HL-60/S4 treated with retinoic acid at 250 ng/mL for 4 days and 3 days (cell line): ENCODE measurements at regions not wholly inside any gene's neighbourhood (a gene's known extent, or its start where the extent isn't known, plus 50 kb on each side); places are given as distances from the start of the nearest gene placed in this dataset.
"Not testable (repeated sequence)": the region's sequence is repeated elsewhere in the genome, so short reads cannot be mapped to it uniquely, and the experiment has no call there.

Experiments
- in situ Hi-C: fragments of 300-500 bp; cut with MboI; formaldehyde crosslinking; loops from 2 replicates; pipeline ENCODE4 v1.7.0; 2022; ENCODE audit warnings: low sequenced_read_pairs

GRCh38 chr5:152523964-152524363 is 118.9 kb upstream of the NMUR2 start:
- in situ Hi-C loops, result no loop called here

DNA sequence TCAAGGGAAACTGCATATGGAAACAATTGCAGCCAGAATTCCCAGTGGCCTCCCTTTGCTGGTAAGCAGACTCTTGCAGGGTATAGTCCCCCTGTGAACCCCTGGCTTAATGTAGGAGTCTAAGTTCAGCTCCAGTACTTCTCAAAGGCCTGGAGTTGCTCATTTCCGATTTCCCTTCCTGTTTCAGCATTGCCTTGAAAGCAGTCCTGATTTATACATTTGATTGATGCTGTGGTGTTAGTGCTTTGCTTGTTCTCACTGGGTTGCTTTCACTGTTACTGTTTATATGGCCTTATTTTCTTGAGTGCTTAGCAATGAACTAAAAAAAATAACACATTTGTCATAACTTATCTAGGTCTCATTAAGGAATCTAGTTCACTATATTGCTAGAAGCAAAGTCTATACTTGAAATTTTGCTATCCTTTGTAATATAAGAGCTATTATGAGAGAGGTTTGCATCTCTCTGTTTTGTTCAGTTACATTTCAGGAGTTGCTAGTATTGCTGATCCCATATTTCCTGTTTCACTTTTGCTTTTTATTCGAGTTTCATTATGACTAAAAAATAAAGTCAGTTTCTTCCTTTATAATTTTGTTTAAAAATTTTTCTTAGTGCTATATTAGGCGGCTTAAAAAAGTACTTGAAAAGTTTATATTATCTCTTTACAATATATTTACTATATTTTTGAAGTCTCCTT is 122.4 kb upstream of the NMUR2 start:
- in situ Hi-C loops, result no loop called here

GRCh38 chr5:152529440-152529839 is 124.4 kb upstream of the NMUR2 start:
- in situ Hi-C loops, result no loop called here

- in situ Hi-C loops, result no loop called here
Measured at GRCh38 chr5:152532714-152533113, 127.6 kb upstream of the NMUR2 start.

- in situ Hi-C loops, result no loop called here
Measured at GRCh38 chr5:152534641-152535040, 129.6 kb upstream of the NMUR2 start.

DNA sequence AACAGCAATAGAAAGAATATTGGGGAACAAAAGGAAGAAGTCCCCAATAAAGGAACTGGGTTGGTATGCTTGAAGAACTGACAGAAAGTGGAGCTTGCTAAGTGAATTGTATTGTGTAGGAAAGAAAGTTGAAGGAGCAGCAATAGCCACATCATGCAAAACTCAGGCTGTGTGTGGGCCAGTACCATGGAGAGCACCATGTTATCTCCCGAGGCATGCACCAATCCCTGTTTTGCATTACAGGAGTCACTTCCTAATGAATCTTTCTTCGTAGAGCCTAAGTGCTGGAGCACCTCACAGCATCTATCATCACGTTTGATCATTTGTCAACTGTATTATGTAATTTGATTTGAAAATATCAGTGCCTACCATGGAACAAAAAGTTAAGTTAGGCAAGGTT is 137.7 kb upstream of the NMUR2 start:
- in situ Hi-C loops, result no loop called here

DNA sequence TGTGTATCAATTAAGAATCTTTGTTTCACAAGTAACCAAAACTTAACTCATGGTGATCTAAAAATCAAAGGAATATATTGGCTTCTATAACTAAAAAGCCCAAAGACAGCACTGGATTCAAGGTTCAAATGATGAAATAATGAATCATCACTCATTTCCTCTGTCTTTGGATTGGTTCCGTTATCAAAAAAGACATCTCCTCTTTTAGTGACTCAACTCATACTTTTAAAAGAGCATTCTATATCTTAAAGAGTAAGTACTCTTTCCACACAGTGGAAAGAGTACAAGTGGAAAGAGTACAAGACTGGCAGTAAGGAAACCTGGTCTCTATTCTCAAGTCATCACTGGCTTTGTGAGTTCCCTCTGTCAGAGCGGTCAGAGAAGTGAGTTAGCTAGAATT is 141.4 kb upstream of the NMUR2 start:
- in situ Hi-C loops, result no loop called here

DNA sequence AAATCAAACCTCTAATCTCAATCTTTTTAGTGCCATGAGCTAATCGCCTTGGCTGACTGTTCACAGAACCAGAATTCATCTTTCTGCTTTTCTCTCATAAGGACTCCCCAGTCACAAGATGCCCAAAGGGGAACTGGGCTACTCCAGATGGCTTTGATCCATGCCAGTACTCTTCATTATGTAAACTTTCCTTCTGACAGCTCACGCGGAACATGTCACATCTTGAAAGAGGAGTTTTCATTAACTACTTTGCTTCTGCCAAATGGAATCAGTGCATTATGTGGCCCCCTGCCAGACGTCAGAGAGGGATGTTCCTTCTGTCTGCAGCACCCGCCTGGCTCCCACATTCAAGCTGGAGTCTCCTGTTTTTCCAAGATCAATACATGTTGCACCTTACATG is 142.1 kb upstream of the NMUR2 start:
- in situ Hi-C loops, result no loop called here

- in situ Hi-C loops, result loop anchor here (25.0 kb wide), 1 partner anchor 1413 kb away; no protein-coding TSS in a partner anchor
Measured at GRCh38 chr5:152549709-152550108, 144.6 kb upstream of the NMUR2 start.

DNA sequence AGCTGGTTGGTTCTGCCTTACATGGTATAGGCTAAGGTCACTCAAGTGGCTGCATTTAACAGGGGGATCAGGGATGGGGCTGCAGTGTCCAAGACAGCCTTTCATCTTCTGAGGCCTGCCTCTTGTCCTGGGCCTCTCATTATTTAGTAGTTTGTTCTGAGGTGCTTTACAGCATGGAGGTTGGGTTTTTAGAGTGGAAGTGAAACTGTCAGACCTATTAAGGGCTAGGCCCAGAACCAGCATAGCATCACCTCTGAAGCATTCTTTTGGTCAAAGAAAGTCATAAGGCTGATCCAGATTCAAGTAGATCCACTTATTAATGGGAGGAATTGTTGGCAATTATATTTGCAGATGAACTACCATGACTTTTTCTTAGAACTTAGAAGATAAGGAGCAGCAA is 146.0 kb upstream of the NMUR2 start:
- in situ Hi-C loops, result loop anchor here (25.0 kb wide), 1 partner anchor 1411 kb away; no protein-coding TSS in a partner anchor

DNA sequence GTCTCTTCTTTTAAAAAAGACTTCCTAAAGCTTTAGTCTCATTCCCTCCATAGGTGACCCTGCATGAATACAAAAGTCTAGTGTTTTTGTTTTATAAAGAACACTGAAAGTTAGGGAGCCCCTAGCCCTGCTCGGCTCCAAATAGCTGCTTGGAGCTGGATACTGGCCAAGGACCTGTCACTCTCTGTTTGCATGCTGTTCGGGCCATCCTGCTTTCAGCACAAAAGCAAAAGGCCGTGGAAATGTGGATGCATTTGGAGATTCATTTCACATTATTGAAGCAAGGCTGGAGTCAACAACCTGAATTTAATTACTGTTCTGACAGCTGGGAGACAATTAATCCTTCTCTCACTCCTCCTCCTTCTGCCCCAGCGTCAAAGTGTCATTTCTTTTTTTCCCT is 151.7 kb upstream of the NMUR2 start:
- in situ Hi-C loops, result loop anchor here (25.0 kb wide), 1 partner anchor 1406 kb away; no protein-coding TSS in a partner anchor

DNA sequence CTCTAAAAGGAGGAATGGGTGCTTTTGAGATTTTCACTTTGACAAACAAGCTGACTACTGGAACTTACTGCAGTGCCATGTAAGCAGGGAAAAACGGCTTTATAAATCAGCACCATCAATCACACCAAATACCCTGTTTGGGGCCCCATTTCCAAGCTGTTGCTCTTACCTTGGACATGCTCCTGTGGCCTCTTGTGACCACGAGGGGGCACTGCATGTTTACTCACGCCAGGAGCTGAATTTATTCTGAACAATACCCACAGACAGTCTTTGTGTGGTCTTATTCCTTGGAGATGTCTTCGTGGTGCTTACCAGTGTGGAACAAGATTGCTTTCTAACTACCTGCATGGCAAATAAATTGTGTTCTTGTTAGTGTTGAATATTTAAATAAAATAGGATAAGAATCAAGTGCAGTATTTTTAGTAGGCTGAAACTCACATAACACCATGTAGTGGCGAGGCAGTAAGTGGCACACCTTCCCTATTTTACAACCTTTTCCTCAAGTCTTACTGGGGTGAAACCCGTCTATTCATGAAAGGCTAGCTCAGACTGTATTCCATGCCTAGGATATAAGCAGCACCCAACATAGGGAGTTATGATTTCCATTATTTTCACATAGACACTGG is 155.5 kb upstream of the NMUR2 start:
- in situ Hi-C loops, result loop anchor here (25.0 kb wide), 1 partner anchor 1402 kb away; no protein-coding TSS in a partner anchor

DNA sequence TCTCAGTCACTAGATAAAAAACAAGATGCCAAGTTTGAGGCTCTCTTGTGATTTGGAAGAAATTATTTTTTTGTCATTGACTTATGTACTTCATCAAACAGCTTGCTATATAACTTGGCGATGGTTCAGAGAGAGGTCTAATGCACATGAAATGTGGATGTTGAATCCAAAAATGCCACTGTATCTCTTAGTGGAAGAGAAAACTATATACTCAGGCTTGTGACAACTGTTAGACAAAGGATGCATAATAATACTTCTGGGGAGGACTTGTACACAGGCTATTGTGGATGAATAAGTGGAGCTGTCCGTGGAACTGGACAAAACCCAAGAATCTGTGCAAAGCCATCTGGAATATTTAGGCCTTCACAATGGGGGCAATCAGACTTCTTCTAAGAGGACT is 162.9 kb upstream of the NMUR2 start:
- in situ Hi-C loops, result loop anchor here (25.0 kb wide), 1 partner anchor 1394 kb away; no protein-coding TSS in a partner anchor

GRCh38 chr5:152572812-152573211 is 167.7 kb upstream of the NMUR2 start:
- in situ Hi-C loops, result loop anchor here (25.0 kb wide), 1 partner anchor 1389 kb away; no protein-coding TSS in a partner anchor

- in situ Hi-C loops, result no loop called here
Measured at GRCh38 chr5:152584103-152584502, 179.0 kb upstream of the NMUR2 start.

DNA sequence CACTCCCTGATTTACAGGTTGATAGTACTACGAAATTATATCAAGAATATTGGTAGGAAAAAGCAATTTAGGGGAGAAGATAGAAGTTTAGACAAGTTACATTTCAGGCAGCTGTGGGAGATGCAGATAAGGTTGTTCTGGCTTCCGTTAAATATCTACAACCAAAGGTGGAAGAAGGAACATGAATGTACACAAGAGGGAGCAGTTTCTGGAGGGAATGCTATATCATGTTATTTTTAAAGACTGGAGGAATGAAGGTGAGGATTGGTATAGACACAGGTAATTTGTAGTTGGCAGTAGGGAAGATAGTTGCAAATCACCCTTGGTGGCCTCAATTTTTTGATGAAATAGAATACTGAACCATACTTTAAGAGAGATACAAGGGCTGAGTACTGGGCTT is 187.3 kb upstream of the NMUR2 start:
- in situ Hi-C loops, result no loop called here

- in situ Hi-C loops, result no loop called here
Measured at GRCh38 chr5:152593388-152593787, 188.3 kb upstream of the NMUR2 start.

GRCh38 chr5:152595405-152595804 is 190.3 kb upstream of the NMUR2 start:
- in situ Hi-C loops, result no loop called here

DNA sequence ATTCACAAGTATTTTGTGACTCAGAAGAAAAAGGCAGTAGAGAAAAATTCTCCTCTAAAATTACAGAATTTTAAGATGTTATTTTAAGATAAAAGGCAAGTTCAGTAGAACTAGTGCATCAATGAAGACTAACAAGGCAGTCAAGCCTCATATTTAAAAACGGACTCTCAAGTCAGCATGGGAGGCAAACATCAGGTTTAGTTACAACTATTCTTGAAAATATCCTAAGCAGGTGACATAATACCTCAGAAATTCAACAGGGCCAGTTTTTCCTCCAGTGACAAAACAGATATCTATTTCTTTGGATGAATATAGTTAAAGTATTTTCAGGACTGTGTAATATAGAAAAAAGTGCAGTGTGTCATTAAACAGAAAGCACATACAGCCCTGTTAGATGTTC is 194.0 kb upstream of the NMUR2 start:
- in situ Hi-C loops, result no loop called here

DNA sequence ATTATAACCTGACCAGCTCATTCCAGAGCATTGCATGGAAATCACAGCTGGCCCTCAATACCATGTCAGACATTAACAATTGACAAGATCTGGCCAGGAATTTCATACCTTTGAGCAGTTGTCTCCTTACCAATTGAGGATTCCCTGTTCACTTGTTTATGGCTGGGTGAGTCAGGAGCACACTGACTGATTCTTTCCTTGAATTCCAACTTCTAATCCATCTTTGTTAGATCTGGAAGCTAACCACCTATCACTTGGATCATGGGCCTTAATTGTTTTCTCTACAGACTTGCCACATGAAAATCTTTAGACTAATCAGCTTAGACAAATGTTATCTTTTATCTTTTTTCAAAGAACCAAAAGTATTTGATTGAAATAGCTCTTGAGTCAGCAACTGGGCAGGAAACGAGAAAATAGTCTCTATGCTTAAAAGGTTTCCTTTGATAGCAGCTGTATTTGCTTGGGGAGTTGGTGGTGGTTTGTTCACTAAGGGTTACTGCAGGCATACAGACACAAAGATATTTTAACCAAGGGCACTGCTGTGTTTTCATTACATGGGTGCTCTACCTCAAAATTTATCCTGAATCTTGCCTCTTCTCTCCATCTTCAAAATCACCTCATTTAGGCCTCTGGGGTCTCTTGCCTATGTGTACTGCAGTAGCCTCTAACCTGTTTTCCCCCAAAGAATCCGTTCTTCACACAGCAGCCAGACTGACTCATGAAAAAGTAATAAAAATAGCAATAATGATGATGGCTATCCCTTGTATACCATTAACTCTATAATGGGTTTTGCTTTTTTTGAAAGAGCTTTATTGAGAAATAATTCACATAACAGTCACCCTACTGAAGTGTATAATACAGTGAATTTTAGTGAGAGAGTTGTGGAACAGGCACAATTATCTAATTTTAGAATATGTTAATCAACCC is 197.0 kb upstream of the NMUR2 start:
- in situ Hi-C loops, result no loop called here

DNA sequence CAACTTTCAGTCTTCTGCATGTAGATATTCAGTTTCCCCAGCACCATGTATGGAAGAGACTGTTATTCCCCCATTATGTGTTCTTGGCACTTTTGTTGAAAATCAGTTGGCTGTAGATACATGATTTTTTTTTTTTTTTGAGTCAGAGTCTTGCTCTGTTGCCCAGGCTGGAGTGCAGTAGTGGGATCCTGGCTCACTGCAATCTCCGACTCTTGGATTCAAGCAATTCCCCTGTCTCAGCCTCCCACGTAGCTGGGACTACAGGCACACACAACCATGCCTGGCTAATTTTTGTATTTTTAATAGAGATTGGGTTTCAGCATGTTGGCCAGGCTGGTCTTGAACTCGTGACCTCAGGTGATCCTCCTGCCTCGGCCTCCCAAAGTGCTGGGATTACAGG is 201.0 kb upstream of the NMUR2 start:
- in situ Hi-C loops, result not testable (repeated sequence)
